Mesendoderm (in vitro differentiated cells): ENCODE measurements at regions not wholly inside any gene's neighbourhood (a gene's known extent, or its start where the extent isn't known, plus 50 kb on each side); places are given as distances from the start of the nearest gene placed in this dataset.

Experiments used
- DNase-seq: peaks from one replicate; pipeline ENCODE4 v3.0.0; 2013
- H2AK5ac ChIP-seq: 2 replicates; pipeline ENCODE4 v1.6.1; 2013; ENCODE audit warnings: low read length, inconsistent platforms
- H2BK120ac ChIP-seq: 2 replicates; pipeline ENCODE4 v1.6.1; 2013; ENCODE audit warnings: low read depth, mild to moderate bottlenecking, low read length, moderate library complexity, mixed read lengths
- H2BK15ac ChIP-seq: replicated peaks from 2 replicates; pipeline ENCODE4 v1.6.1; 2013; ENCODE audit warnings: low read depth, mild to moderate bottlenecking, moderate library complexity
- H2BK5ac ChIP-seq: 2 replicates; pipeline ENCODE4 v1.6.1; 2013; ENCODE audit warnings: low read length, inconsistent platforms
- H3K18ac ChIP-seq: 2 replicates; pipeline ENCODE4 v1.6.1; 2013; ENCODE audit warnings: mild to moderate bottlenecking, low read length, mixed read lengths
- H3K23ac ChIP-seq: one replicate; pipeline ENCODE4 v1.6.1; 2013; ENCODE audit warnings: low read length
- H3K27ac ChIP-seq: 2 replicates; pipeline ENCODE4 v1.5.1; 2013; ENCODE audit warnings: low read depth, mild to moderate bottlenecking, inconsistent platforms, low read length, moderate library complexity
- H3K27me3 ChIP-seq: 2 replicates; pipeline ENCODE4 v1.6.1; 2013; ENCODE audit warnings: low read length, control low read depth, mild to moderate bottlenecking, inconsistent platforms; ENCODE audit not compliant: insufficient read depth, poor library complexity
- H3K36me3 ChIP-seq: 2 replicates; pipeline ENCODE4 v1.6.1; 2013; ENCODE audit warnings: low read length, inconsistent platforms; ENCODE audit not compliant: control insufficient read depth, insufficient read depth
- H3K4ac ChIP-seq: one replicate; pipeline ENCODE4 v1.6.1; 2013; ENCODE audit warnings: low read depth, mild to moderate bottlenecking, low read length, moderate library complexity
- H3K4me1 ChIP-seq: 2 replicates; pipeline ENCODE4 v1.6.1; 2013; ENCODE audit warnings: low read depth, low read length, inconsistent platforms; ENCODE audit not compliant: control insufficient read depth
- H3K4me2 ChIP-seq: 2 replicates; pipeline ENCODE4 v1.6.1; 2013; ENCODE audit warnings: low read length
- H3K4me3 ChIP-seq: 2 replicates; pipeline ENCODE4 v1.5.1; 2013; ENCODE audit warnings: mild to moderate bottlenecking, low read length
- H3K56ac ChIP-seq: one replicate; pipeline ENCODE4 v1.6.1; 2013; ENCODE audit warnings: low read length
- H3K79me1 ChIP-seq: 2 replicates; pipeline ENCODE4 v1.6.1; 2013; ENCODE audit warnings: low read length, inconsistent platforms
- H3K79me2 ChIP-seq: 2 replicates; pipeline ENCODE4 v1.6.1; 2013; ENCODE audit warnings: mild to moderate bottlenecking, low read length; ENCODE audit not compliant: control insufficient read depth, insufficient read depth
- H3K9ac ChIP-seq: 2 replicates; pipeline ENCODE4 v1.6.1; 2013; ENCODE audit warnings: low read length, inconsistent platforms
- H4K5ac ChIP-seq: one replicate; pipeline ENCODE4 v1.6.1; 2013; ENCODE audit warnings: low read length
- H4K8ac ChIP-seq: one replicate; pipeline ENCODE4 v1.6.1; 2013; ENCODE audit warnings: low read depth, mild to moderate bottlenecking, control low read depth, low read length, moderate library complexity
- WGBS: extraction: QIAGEN DNeasy Blood & Tissue Kit; methylation state at CpG from one replicate; pipeline ENCODE4 v1.1.7; 2013; ENCODE audit warnings: low lambda C conversion rate, missing lambda C conversion rate; ENCODE audit not compliant: insufficient coverage; ENCODE audit errors: extremely low coverage; 5-methylcytosine and 5-hydroxymethylcytosine counted together

DNA sequence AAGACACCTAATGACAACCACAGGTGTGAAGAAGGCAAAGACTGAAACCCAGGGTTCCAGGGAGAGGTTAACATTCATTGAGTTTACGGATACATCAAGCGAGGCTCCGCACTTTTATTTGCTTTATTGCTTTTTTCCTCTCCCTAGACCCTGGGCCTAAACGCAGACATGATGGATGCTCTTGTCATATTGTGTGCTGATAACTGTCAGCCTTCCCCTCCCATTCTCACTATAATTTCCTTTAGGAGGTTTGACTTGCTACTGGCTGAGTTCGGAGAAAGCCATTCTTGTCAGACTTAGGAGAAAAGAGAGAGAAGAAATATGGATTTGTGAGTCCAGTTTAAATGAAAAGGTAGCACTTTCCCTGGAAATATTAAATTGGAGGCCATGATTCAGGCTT lies 471.6 kb downstream of the DNAH5 start:
- no peaks in the 10 kb centered on the region for H3K79me1 ChIP-seq
- no peak overlapping the region for H2AK5ac ChIP-seq
- H4K5ac ChIP-seq = no peak overlapping the region
- no peak overlapping the region for H2BK120ac ChIP-seq
- H3K4me1 ChIP-seq = no peaks in the 10 kb centered on the region
- H3K36me3 ChIP-seq = no peaks in the 10 kb centered on the region
- no peaks in the 10 kb centered on the region for H3K27me3 ChIP-seq
- H3K4me2 ChIP-seq = no peak overlapping the region
- no peak overlapping the region for H3K27ac ChIP-seq
- H2BK5ac ChIP-seq = no peak overlapping the region
- no peak overlapping the region for H3K9ac ChIP-seq
- no peak overlapping the region for H3K18ac ChIP-seq
- H3K79me2 ChIP-seq = no peaks in the 10 kb centered on the region
- H3K4ac ChIP-seq = no peak overlapping the region
- no peak overlapping the region for H3K56ac ChIP-seq
- no peak overlapping the region for H4K8ac ChIP-seq
- DNase-seq = no peak
- H2BK15ac ChIP-seq = no peak overlapping the region
- no CpG with 5 or more reads among the region's 5 CpGs for WGBS
- no peak overlapping the region for H3K4me3 ChIP-seq
- no peak overlapping the region for H3K23ac ChIP-seq

GRCh38 chr5:13470975-13471374 lies 473.5 kb downstream of the DNAH5 start:
- Histone ChIP-seq H4K8ac (no peak overlapping the region), H2BK15ac (no peak overlapping the region), H3K4ac (no peak overlapping the region), H3K27ac (no peak overlapping the region), H3K4me3 (no peak overlapping the region), H3K4me1 (no peaks in the 10 kb centered on the region), H3K9ac (no peak overlapping the region), H3K18ac (no peak overlapping the region), H2BK5ac (no peak overlapping the region), H4K5ac (no peak overlapping the region), H3K23ac (no peak overlapping the region), H2AK5ac (no peak overlapping the region), H3K79me2 (no peaks in the 10 kb centered on the region), H3K56ac (no peak overlapping the region), H3K36me3 (no peaks in the 10 kb centered on the region), H2BK120ac (no peak overlapping the region), H3K27me3 (no peaks in the 10 kb centered on the region), H3K4me2 (no peak overlapping the region), H3K79me1 (no peaks in the 10 kb centered on the region)
- WGBS = no CpG with 5 or more reads among the region's 1 CpG
- DNase-seq = no peak

- Histone ChIP-seq H2AK5ac (no peak overlapping the region), H3K4me3 (no peak overlapping the region), H3K18ac (no peak overlapping the region), H2BK5ac (no peak overlapping the region), H3K79me2 (no peaks in the 10 kb centered on the region), H3K23ac (no peak overlapping the region), H3K4ac (no peak overlapping the region), H3K27me3 (no peaks in the 10 kb centered on the region), H3K9ac (no peak overlapping the region), H2BK120ac (no peak overlapping the region), H3K27ac (no peak overlapping the region), H3K79me1 (no peaks in the 10 kb centered on the region), H3K36me3 (no peaks in the 10 kb centered on the region), H2BK15ac (no peak overlapping the region), H3K4me1 (no peaks in the 10 kb centered on the region), H4K5ac (no peak overlapping the region), H3K56ac (no peak overlapping the region), H3K4me2 (no peak overlapping the region), H4K8ac (no peak overlapping the region)
- no peak for DNase-seq
Observed at GRCh38 chr5:13470263-13470662, 474.2 kb downstream of the DNAH5 start.

DNA sequence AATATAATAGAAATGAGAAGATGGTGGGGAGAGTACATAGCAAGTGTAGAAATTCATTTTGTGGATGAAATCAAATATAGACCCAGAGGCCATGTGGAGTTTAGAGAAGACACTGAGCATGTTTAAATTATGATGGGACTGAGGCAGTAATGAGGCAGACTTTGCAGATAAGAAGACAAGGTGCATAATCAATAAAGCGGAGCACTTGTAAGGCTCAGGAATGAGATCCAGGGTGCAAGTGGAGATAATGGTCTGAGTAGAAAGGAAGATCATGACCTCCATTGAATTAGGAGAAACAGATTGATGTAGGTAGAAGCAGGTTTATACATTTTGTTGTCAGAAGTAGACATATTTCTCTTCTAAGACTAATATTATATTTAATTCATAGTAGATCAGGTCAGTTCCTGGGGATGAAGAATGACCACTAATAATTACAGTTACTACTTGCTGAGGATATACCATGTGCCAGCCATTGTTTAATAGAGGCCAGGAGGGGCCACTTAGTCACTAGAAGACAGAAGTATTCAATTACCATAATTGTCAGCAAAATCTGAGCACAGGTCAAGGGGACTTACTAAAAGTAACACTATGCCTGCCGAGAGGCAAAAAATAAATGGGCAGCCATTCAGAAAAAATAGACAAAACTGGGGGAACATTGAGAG lies 479.8 kb downstream of the DNAH5 start:
- Histone ChIP-seq H2BK120ac (no peak overlapping the region), H2AK5ac (no peak overlapping the region), H4K8ac (no peak overlapping the region), H3K36me3 (no peaks in the 10 kb centered on the region), H3K79me1 (no peaks in the 10 kb centered on the region), H3K27ac (no peak overlapping the region), H3K56ac (no peak overlapping the region), H3K79me2 (no peaks in the 10 kb centered on the region), H4K5ac (no peak overlapping the region), H3K18ac (no peak overlapping the region), H3K4me3 (no peak overlapping the region), H3K23ac (no peak overlapping the region), H3K4ac (no peak overlapping the region), H3K4me1 (no peaks in the 10 kb centered on the region), H3K4me2 (no peak overlapping the region), H3K9ac (no peak overlapping the region), H3K27me3 (no peaks in the 10 kb centered on the region), H2BK5ac (no peak overlapping the region), H2BK15ac (no peak overlapping the region)
- no CpG with 5 or more reads among the region's 2 CpGs for WGBS
- no peak for DNase-seq

DNA sequence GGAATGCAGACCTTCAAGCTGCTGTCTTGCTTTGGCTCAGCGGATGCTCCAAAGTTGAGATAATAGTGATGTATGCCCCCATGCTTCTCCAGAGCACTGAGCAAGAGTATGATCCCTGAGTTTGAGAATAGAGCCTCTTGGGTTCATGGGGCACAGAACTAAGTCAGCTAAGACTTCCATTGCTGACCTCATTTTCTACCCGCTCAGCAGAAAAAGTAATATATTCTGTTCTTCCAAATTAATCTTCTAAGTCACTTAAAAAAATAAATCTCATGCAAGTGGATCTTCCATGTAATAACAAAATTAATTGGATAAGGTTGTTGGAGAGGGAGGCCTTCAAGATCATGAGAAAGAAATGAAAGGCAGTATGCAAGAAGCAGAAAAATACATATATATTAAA lies 483.9 kb downstream of the DNAH5 start:
- Histone ChIP-seq H4K5ac (no peak overlapping the region), H2BK15ac (no peak overlapping the region), H3K27ac (no peak overlapping the region), H3K27me3 (no peaks in the 10 kb centered on the region), H3K18ac (no peak overlapping the region), H3K36me3 (no peaks in the 10 kb centered on the region), H3K4ac (no peak overlapping the region), H2AK5ac (no peak overlapping the region), H3K79me2 (no peaks in the 10 kb centered on the region), H3K9ac (no peak overlapping the region), H3K56ac (no peak overlapping the region), H4K8ac (no peak overlapping the region), H2BK120ac (no peak overlapping the region), H3K4me1 (no peaks in the 10 kb centered on the region), H3K23ac (no peak overlapping the region), H3K79me1 (no peaks in the 10 kb centered on the region), H2BK5ac (no peak overlapping the region), H3K4me3 (no peak overlapping the region), H3K4me2 (no peak overlapping the region)
- WGBS = no CpG with 5 or more reads among the region's 2 CpGs
- no peak for DNase-seq

- Histone ChIP-seq H3K4ac (no peak overlapping the region), H3K36me3 (no peaks in the 10 kb centered on the region), H4K8ac (no peak overlapping the region), H3K27ac (no peak overlapping the region), H3K56ac (no peak overlapping the region), H3K4me2 (no peak overlapping the region), H3K4me1 (no peaks in the 10 kb centered on the region), H3K27me3 (no peaks in the 10 kb centered on the region), H3K79me2 (no peaks in the 10 kb centered on the region), H3K4me3 (no peak overlapping the region), H3K18ac (no peak overlapping the region), H4K5ac (no peak overlapping the region), H2BK120ac (no peak overlapping the region), H3K79me1 (no peaks in the 10 kb centered on the region), H3K23ac (no peak overlapping the region), H3K9ac (no peak overlapping the region), H2BK5ac (no peak overlapping the region), H2AK5ac (no peak overlapping the region), H2BK15ac (no peak overlapping the region)
- DNase-seq = no peak
- WGBS = no CpG with 5 or more reads among the region's 6 CpGs
Observed at GRCh38 chr5:13454050-13454449, 490.4 kb downstream of the DNAH5 start.
